ENCODE measurements at regions not wholly inside any gene's neighbourhood (a gene's known extent, or its start where the extent isn't known, plus 50 kb on each side); places are given as distances from the start of the nearest gene placed in this dataset.

DNA sequence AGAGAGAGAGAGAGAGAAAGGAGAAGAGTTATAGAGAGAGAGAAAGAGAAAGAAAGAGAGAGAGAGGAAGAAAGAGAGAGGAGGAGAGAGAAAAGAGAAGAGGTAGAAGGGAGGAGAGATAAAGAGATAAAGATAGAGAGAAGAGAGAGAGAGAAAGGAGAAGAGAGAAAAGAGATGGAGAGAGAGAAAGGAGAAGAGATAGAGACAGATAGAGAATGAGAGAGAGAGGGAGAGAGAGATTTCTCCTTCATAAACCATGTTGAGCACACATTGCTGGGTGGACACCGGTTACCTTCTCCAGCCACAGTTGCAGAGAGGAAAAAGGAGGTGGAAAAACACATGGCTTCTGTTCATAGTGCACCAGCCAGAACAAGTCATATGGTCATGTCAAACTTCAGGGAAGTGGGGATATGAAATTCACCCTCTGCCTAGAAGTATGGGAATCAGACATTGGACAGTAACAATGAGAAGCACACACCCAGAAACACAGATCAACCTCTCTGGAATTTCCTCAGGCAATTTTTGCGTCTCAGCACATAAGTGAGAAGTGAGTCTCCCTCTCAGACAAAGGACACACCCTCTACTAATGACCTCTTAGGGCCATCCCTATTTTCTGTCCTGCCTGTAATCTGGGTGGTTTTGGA, 172.5 kb upstream of the SVIL start:
- TF ChIP-seq HNRNPLL (IDR thresholded peaks at IDR 0.05; ENCODE audit: low read depth, low read length, poor library complexity, severe bottlenecking) (no peak), TAF7 (tag; IDR thresholded peaks at IDR 0.05) (no peak), SPI1 (IDR thresholded peaks at IDR 0.05; ENCODE audit: borderline replicate concordance, low read depth, low read length) (no peak)
- TF ChIP-seq, protein P1, sequence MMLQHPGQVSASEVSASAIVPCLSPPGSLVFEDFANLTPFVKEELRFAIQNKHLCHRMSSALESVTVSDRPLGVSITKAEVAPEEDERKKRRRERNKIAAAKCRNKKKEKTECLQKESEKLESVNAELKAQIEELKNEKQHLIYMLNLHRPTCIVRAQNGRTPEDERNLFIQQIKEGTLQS (IDR thresholded peaks at IDR 0.05) = no peak
- TF ChIP-seq, protein P1 (CRISPR knock-in tag; conservative IDR thresholded peaks at IDR 0.05) = no peak

Data from K562 (cell line).